MV-4-11 (cell line): ENCODE measurements at regions not wholly inside any gene's neighbourhood (a gene's known extent, or its start where the extent isn't known, plus 50 kb on each side); places are given as distances from the start of the nearest gene placed in this dataset.

Experiments used
- DNase-seq: peaks from one replicate; lab custom pipeline; 2025; lab: John Stamatoyannopoulos, UW

DNA sequence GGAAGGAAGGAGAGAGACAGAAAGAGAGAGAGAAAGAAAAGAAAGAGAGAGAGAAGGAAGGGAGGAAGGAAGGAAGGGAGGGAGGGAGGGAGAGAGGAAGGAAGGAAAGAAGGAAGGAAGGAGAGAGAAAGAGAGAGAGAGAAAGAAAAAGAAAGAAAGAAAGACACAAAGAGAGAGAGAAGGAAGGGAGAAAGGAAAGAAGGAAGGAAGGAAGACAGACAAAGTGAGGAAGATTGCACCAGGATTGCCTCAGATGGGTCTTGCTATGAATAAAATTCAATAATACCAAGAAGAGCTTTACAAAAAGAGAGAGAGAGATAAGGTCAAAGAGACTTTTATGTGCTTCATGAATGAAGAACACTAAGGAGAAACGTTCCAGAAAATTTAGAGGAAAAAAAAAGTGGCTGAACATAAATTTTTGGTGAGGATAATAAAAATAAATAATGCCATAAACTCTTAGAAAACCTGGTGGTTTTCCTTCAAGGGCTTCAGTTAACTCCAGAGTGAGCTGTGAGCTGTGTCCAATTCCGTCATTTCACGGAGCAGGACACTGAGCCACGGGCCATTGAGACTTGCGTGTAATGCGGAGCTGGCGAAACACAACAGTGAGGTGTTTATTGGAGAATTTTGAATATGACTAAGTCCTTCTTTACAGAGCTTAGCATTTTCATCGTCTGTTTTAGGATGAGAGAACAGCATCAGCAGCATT is 72.7 kb upstream of the TNRC6C start:
- no peak for DNase-seq

DNA sequence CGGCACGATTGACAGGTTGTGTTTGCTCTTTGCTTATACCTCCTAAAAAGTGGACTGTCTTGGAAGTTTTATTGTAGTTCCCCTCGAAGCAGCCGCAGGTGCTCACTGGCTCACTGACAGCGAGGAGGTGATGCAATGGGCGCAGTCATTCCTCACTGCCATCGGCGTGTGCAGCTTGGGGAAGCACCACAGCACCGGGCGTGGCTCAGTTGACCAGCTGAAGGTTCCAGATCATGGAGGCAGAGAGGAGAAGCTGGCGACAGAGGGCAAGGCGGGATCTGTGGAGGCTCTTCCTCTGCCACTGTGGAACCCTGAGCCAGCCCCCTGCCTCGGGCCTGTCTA is 72.1 kb upstream of the TNRC6C start:
- peak; percentile 43 for DNase-seq

GRCh38 chr17:77887110-77887463 is 71.4 kb upstream of the TNRC6C start:
- DNase-seq: no peak

DNA sequence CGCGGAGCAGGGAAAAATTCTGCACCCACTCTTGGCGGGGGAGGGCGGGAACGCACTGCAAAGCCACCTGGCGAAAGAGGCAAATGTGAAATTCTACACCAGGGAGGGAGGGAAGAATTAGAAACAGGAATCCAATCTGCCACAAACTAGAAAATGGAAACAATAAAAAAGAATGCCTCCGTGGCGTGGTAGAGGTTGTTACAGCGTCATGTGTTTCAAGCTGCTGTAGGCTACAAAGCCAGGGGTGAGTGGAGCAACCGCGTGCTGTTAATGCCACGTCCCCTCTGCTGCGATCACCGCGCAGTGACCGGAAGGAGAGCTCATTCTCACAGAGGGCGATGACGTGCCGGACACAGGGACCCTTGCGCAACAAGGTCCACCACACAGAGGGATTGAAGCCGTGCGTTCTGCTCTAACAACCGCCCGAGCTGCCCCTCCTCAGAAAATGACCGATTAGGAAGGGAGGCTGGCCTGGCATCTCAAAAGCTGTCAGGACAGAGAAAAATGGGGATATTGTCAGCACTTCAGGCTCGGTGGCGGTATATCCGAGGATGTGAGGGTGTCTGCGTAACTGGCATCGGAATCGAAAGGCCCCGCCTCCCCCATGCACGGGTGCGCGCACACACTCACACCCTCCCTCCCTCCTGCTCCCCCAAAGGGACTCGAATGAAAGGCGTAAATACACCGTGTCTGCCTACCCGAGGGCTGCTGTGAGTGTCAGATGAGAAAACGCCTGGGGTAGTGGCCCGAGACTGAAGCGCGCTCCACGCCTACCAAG is 70.8 kb upstream of the TNRC6C start:
- DNase-seq: peak; percentile 15

GRCh38 chr17:77888242-77889134 is 70.0 kb upstream of the TNRC6C start:
- DNase-seq: no peak

- no peak for DNase-seq
These were observed 69.4 kb upstream of the TNRC6C start for GRCh38 chr17:77889135-77889505.

DNA sequence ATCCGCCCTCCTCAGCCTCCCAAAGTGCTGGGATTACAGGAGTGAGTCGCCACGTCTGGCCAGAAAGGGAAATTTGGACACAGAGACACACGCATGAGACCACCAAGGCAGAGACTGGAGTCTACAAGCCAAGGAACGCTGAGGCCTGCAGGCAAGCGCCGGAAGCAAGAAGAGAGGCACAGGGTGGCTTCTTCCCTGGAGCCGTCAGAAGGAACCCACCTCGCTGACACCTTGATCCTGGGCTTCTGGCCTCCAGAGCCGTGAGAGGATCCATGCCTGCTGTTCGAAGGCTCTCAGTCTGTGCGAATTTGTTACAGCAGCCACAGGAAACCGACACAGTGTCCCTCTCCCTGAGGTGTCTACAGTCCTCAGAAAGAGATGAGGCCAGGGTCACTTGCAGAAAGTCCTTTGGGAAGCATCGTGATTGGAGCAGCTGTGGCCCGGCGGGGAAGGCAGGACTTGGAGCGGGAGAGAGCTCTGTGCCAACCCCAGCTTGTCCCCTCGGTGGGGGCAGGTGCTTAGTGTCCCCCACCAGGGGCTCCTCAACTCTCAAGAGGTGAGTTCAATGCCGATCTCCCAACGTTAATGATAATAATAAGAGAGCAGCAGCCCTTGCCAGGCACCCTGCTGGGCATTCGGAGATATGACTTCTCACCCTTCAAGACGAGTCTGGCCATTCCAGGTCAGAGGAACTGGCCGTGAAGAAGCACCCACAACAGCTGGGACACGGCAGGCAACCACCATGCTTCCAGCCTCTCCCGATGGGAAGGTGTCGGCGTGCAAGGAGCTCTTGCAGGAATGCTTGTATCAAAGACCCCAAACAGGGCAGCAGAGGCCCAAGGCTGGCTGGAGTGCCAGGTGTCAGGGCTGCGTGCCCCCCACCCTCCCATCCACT is 68.4 kb upstream of the TNRC6C start:
- DNase-seq: no peak

GRCh38 chr17:77890771-77891170 is 67.7 kb upstream of the TNRC6C start:
- no peak for DNase-seq

DNA sequence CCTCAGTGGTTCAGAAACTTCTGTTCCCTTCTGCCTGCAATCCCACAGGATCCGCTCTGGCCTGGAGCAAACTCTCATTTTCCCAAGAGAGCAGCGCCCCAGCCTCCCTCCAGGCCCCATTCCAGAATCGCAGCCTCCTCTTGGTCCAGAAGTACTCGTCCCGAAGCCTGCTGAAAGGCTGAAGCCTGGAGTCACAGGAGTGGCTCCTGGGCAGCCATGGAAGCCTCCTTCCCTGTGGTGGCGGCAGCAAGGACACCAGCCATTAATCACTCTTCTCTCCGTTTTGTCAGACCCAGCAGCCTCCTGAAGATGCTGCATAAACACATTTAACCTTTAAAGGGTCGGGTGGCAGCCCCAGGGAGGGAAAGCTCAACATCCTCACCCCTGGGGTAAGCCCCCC is 66.9 kb upstream of the TNRC6C start:
- no peak for DNase-seq

- no peak for DNase-seq
These were observed 66.5 kb upstream of the TNRC6C start for GRCh38 chr17:77892031-77892430.

DNA sequence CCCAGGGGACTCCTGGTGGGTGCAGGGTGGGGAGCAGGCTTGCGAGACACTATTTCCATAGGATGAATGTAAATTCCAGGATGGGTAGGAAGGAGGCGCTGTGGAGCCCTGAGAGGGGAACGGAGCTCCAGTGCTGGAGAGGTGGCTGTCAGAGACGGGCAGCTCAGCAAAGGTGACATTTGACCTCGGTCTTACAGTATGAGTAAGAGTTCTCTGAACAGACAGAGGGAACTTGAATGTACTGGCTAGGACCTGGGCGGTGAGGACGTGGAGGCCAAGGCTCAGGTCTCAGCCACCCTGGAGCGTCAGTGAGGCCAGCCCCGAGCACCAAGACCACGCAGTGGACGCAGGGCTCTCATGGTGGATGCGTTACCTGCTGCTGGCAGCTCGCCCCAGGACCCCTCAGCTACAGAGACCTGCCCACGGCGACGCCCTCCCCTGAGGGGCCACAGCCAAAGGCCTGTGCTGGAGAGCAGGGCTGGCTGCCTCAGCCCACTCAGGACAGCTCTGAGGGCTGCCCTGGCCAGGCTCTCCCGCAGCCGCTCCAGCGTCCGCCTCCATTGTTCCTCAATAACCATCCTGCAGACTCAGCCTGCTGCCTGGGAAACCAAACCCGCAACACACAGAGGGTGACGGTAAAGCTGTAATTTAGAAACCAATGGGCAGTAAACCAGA is 65.9 kb upstream of the TNRC6C start:
- DNase-seq: no peak

- no peak for DNase-seq
These were observed 65.1 kb upstream of the TNRC6C start for GRCh38 chr17:77893144-77894044.

DNA sequence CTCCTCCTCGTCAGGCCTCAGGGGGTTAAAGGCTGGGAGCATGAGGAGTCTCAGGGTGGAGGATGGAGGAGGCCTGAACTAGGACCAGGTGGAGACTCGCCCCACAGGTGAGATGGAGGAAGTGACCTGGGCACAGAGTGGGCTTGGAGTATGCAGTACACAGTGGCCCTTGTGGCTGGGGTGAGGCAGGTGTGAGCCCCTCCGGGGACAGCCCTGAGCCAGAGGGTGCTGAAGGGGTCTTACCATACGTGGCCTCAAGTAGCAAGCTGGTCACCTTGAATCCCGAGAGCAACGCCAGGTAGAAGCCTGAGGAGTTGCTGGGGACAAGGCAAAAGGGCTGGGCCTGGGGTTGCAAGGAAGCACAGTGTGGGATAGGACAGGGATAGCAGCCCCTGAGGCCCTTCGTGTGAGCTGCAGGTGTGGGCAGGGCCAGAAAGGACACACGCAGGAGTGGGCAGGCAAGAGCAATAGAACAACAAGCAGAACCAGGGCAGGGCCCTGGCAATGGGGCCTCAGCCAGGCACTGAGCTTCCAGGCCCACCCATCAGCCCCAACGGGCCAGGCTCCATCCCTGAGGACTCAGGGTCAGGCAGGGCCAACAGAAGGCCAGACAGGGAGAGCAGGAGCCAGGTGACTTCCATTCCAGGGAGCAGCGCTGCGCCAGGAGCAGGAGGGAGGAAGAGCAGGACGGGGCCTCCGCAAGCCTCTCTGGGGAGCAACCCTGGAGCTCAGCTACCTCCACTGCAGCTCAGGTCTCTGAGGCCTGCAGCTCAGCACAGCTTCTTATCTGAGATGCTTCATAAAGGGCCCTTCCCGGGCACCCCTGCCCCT is 64.2 kb upstream of the TNRC6C start:
- no peak for DNase-seq

DNA sequence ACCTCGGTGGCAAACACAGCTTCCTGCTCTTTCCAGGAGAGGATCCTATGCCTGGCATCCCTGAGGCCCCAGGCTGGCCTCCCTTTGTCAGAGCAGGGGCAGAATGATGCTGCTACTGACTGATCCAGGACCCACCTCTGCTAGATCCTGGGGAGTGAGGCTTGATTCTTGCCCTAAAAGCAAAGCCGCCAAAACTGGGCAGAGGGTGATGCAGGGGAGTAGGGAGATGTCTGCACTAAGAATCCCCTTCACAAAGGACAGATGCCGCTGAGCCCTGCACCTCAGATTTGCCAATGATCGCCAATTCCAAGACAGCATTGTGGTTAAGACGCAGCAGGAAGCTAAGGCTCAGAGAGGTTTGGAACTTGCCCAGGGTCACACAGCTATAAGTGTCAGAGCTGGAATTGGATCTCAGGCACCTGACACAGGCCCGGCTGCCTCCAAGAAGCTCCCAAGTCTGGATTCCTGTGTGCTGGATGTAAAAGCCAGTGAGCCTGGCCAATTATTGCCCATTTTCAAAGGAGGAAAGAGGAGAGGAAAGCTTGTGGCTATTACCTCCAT is 60.7 kb upstream of the TNRC6C start:
- no peak for DNase-seq

DNA sequence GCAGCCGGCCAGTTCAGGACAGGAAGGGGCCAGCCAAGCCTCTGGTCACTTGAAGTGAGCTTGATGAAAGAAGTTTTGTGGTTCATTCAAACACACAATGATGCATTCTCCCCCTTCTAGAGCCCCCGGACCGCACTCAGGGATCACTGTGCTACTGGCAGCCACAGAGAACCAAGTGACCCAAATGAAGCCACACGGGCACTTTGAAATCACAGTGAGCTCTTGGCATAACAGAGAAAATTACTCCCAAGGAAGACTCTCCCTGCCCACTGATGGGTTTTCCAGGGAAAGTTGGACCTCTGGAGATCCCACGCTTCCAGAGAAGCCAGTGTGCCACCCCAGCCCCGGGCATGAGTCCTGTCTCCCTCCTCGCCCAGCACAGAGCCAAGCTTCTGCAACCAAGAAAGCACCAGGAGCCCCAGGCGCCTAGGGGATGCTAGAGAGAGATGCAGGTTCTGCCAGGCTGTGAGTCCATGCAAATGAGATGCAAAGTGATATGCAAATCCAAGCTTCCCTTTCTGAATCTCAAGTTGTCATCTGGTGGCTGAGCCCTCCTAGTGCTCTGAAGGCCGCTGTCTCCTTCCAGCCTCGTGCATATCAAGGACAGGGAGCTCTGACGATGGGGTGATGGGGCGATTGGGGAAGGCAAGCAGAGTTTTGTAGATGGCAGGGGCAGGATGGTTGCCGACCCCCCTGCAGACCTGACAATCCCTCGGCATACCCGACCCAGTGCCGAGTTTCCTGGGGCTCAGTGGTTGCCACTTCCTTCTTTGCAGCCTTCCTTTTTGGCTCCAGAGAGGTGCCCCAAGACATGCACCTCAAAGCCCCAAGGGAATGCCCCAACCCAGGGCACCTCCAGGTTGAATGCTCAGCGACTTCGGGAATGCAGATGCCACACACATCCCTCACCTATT is 59.7 kb upstream of the TNRC6C start:
- no peak for DNase-seq

GRCh38 chr17:77899498-77899897 is 59.0 kb upstream of the TNRC6C start:
- no peak for DNase-seq

DNA sequence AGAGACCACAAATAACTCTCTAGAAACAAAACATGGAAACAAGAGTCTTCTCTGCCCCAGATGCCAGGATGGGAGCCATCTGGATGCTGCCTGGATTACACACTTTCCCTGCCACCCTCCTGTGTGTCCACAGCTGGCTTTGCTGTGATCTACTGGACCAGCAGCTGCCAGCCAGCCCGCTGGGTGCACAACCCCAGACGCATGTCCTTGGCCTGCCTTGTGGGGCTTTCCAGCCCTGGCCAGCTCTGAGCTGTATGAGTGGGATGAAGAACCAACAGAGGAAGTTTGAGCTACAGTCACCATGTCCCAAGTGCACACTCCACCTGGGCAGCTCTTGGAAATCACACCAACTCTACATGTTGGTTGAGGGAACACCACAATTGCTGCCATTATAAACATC is 57.0 kb upstream of the TNRC6C start:
- no peak for DNase-seq

- no peak for DNase-seq
These were observed 53.2 kb upstream of the TNRC6C start for GRCh38 chr17:77905266-77905665.
